ENCODE measurements at regions not wholly inside any gene's neighbourhood (a gene's known extent, or its start where the extent isn't known, plus 50 kb on each side); places are given as distances from the start of the nearest gene placed in this dataset.

GRCh38 chr4:165788686-165789463, 84.2 kb upstream of the TLL1 start:
- TF ChIP-seq CTCF (conservative IDR thresholded peaks at IDR 0.05), result no peak
- no peak overlapping the region for H3K27ac ChIP-seq

DNA sequence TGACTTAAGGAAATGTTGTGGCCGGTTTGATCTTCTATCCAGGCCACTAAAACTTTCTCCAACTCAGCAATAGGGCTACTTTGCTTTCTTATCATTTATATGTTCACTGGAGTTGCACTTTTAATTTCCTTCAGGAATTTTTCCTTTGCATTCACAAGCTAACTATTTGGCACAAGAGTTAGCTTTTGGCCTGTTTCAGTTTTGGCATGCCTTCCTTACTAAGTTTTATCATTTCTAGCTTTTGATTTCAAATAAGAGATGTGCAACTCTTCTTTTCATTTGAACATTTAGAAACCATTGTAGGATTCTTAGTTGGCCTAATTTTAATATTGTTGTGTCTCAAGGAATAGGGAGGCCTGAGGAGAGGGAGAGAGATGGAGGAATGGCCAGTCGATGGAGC, 79.8 kb upstream of the TLL1 start:
- TF ChIP-seq CTCF (conservative IDR thresholded peaks at IDR 0.05), result no peak
- no peak overlapping the region for H3K27ac ChIP-seq

DNA sequence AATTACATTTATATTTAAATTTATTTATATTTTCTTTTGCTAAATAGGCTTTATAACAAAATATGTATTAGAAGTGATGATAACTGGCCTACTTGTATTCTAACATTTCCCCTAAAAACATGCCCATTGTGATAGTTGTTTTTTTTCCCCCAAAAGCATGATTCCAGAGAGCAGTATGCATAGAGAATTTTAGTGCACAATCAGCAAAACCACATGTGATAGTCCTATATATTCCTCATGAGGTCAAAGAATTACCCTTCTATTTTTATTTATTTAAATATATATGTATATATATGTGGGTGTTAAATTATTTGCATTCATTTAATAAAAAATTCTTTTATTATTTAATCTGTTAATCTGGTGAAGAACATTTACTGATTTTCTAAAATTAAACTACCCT, 78.2 kb upstream of the TLL1 start:
- no peak overlapping the region for H3K27ac ChIP-seq
- no peak for TF ChIP-seq CTCF (conservative IDR thresholded peaks at IDR 0.05)

GRCh38 chr4:165799384-165799815, 73.6 kb upstream of the TLL1 start:
- TF ChIP-seq CTCF (conservative IDR thresholded peaks at IDR 0.05), result no peak
- H3K27ac ChIP-seq, result no peak overlapping the region

DNA sequence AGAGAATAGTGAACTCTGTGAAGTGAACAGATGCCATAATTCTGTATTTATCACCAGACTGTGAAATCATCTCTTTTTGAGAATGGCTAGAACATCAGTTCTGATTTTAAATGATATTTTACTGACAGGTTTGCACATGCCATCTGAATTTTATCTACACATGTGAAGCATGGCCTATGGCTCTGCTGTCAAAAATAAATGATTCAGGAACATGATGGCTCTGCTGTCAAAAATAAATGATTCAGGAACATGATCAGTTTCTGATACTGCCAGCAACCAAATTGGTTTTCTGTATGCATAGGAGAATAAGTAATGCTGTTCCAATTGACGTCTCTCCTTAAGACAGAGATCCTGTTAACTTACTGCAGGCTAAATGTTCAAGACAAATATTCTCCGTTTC, 70.6 kb upstream of the TLL1 start:
- no peak overlapping the region for H3K27ac ChIP-seq
- no peak for TF ChIP-seq CTCF (conservative IDR thresholded peaks at IDR 0.05)

DNA sequence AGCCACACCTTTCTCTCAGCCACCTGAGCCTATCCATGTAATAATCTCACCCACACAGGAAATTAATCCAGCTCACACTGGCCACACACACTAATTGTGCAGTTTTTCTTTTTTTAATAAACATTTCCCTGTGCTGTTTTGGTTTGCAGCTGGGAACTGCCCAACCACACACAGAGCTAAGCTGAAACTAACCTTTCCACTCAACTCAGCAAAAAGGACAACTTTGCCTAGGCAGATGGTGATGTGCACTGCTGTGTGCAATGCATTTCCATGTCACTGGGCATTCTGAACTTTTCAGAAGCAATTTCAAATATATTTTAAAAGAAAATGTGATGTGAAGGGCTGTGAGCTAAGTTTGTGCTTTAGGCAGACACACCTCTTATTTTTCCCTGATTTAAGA, 70.0 kb upstream of the TLL1 start:
- H3K27ac ChIP-seq, result no peak overlapping the region
- no peak for TF ChIP-seq CTCF (conservative IDR thresholded peaks at IDR 0.05)

- TF ChIP-seq CTCF (conservative IDR thresholded peaks at IDR 0.05), result no peak
- no peak overlapping the region for H3K27ac ChIP-seq
Observed at GRCh38 chr4:165805406-165805805, 67.6 kb upstream of the TLL1 start.
